Calu3 (cell line): ENCODE measurements at regions not wholly inside any gene's neighbourhood (a gene's known extent, or its start where the extent isn't known, plus 50 kb on each side); places are given as distances from the start of the nearest gene placed in this dataset.
"Not testable (repeated sequence)": the region's sequence is repeated elsewhere in the genome, so short reads cannot be mapped to it uniquely, and the experiment has no call there.

Experiments
- BruUV-seq: library from RNA; stranded (reverse); fragments of 400-500 nt; replicated peaks from 2 replicates; lab custom pipeline; 2021; lab: Mats Ljungman, UMichigan
- CTCF ChIA-PET: fragments of 300-600 bp; sonication (Branson Sonifier 250); formaldehyde crosslinking; loops from one replicate; lab custom pipeline; 2022; ENCODE audit warnings: antibody characterized with exemption; lab: Charles Lee
- DNase-seq: peaks from one replicate; pipeline ENCODE4 v3.0.0; 2022
- H3K27ac Mint-ChIP-seq: one replicate; pipeline ENCODE4 v1.8.0; 2022; ENCODE audit warnings: mixed read lengths; ENCODE audit not compliant: unreplicated experiment
- H3K27me3 Mint-ChIP-seq: one replicate; pipeline ENCODE4 v1.8.0; 2022; ENCODE audit warnings: mixed read lengths; ENCODE audit not compliant: unreplicated experiment
- H3K36me3 Mint-ChIP-seq: one replicate; pipeline ENCODE4 v1.8.0; 2022; ENCODE audit warnings: mild to moderate bottlenecking, moderate library complexity, mixed read lengths; ENCODE audit not compliant: insufficient read depth, unreplicated experiment
- H3K4me1 Mint-ChIP-seq: one replicate; pipeline ENCODE4 v1.8.0; 2022; ENCODE audit warnings: mild to moderate bottlenecking, low read depth, mixed read lengths; ENCODE audit not compliant: unreplicated experiment
- H3K4me3 Mint-ChIP-seq: one replicate; pipeline ENCODE4 v1.8.0; 2022; ENCODE audit warnings: mild to moderate bottlenecking, low read depth, moderate library complexity, mixed read lengths; ENCODE audit not compliant: unreplicated experiment
- H3K9me3 Mint-ChIP-seq: one replicate; pipeline ENCODE4 v1.8.0; 2022; ENCODE audit warnings: low read depth, mixed read lengths; ENCODE audit not compliant: unreplicated experiment
- CTCF ChIP-seq: fragments of 200-600 bp; IDR thresholded peaks from one replicate; pipeline ENCODE4 v1.8.0; 2022; ENCODE audit warnings: antibody characterized with exemption; ENCODE audit not compliant: unreplicated experiment
- intact Hi-C: fragments of 100-400 bp; cut with micrococcal nuclease; formaldehyde crosslinking; loops from one replicate; pipeline ENCODE4 v1.10.0; 2022; ENCODE audit not compliant: unreplicated experiment

DNA sequence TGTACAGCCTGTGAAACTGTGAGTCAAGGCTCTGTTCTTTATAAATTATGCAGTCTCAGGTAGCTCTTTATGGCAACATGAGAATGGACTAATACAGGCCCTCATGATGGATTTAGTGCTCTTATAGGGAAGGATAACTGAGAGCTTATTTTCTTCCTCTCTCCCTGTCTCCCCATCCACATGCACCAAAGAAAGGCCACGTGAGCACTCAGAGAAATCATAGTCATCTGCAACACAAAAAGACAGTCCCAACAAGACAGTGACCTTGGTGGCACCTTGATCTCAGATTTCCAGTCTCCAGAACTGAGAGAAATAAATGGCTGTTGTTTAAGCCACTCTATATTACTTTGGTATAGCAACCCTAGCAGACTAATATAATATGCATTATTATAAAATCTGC is 2133.6 kb upstream of the ACO1 start:
- H3K9me3 Mint-ChIP-seq: no peaks in the 10 kb centered on the region
- TF ChIP-seq CTCF: no peak
- intact Hi-C loops: no loop called here
- H3K36me3 Mint-ChIP-seq: no peaks in the 10 kb centered on the region
- no peak overlapping the region for H3K27ac Mint-ChIP-seq
- H3K4me3 Mint-ChIP-seq: no peak overlapping the region
- no TSS peak for BruUV-seq
- DNase-seq: no peak
- H3K27me3 Mint-ChIP-seq: no peaks in the 10 kb centered on the region
- CTCF ChIA-PET: no interaction called here
- H3K4me1 Mint-ChIP-seq: no peaks in the 10 kb centered on the region

DNA sequence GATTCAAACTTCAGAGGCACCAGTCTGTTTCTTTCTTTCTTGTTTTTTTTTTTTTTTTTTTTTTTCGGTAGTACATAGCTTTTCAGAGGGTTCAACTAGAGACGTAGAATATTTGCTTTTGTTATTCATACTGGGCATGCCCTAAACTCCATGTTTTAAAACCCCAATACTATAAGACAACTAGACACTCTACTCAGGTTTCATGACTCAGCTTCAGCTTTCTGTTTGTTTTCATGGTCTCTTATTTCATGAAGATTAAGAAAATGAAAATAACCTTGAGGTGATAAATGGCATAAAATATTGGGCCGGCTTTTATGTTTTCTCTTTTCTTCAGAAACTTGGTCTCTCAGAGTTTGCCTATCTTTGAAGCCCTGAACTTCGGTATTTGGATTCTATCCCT is 2126.3 kb upstream of the ACO1 start:
- no TSS peak for BruUV-seq
- no peak for TF ChIP-seq CTCF
- CTCF ChIA-PET: interaction anchor here (0.6 to 0.7 kb wide), 3 partner anchors 25 to 464 kb away, joined by 4 to 12 read pairs (median 6); no protein-coding TSS in a partner anchor
- Mint-ChIP-seq H3K27me3 (no peaks in the 10 kb centered on the region), H3K9me3 (peaks cover 4% of the 10 kb centered on the region), H3K4me3 (no peak overlapping the region), H3K36me3 (no peaks in the 10 kb centered on the region), H3K4me1 (no peaks in the 10 kb centered on the region), H3K27ac (no peak overlapping the region)
- intact Hi-C loops: no loop called here
- DNase-seq: no peak

DNA sequence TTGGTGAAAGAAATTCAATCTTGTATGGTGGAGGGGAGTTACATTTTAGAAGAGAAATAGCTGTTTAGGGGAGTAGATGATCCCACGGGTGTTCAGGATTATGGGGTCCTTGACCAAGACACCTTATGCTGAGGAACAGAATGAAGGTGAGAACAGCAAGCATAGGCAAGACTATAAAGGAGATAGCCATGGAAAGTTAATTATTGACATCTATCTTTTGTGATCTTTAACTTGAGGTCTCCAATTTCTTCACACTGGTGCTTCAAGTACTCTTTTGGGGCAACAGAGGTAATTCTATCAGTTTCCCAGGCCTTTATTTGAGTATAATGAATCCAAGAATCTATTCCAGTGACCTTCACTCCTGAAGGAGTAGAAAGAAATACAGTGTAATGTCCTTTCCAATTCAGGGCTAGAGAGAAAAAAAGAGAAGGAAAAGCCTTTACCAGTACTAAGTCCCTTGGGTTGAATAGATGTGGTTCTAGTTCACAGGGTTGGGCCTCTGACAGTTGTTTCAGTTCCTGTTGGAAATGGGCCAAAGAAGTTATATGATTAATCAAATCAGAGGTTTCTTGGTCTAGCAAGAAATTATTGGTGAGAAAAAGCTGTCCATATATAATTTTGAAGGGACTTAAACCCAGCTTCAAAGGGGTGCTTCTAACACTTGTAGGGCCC is 2104.1 kb upstream of the ACO1 start:
- no peak overlapping the region for H3K27ac Mint-ChIP-seq
- intact Hi-C loops: no loop called here
- H3K4me3 Mint-ChIP-seq: no peak overlapping the region
- no peaks in the 10 kb centered on the region for H3K4me1 Mint-ChIP-seq
- no peaks in the 10 kb centered on the region for H3K36me3 Mint-ChIP-seq
- no peaks in the 10 kb centered on the region for H3K27me3 Mint-ChIP-seq
- H3K9me3 Mint-ChIP-seq: peaks cover 6% of the 10 kb centered on the region
- CTCF ChIA-PET: no interaction called here
- TF ChIP-seq CTCF: no peak
- no peak for DNase-seq
- BruUV-seq: no TSS peak

DNA sequence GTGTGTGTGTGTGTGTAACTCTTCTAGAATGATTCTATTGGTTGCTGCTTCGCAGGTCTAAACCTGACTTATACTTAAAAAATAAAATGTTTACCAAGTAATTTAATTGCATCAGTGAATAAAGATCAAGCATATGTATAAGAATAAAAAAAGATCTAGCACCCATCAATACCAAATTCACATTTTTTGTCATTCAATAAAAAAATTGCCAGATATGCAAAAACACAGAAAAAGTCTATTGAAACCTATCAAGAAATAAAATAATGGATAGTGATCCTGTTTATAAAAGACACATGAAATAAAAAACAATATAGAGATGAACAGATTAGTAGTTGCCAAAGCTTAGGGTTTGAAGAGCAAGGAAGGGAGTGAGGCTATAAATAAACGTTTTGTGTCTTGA is 2095.0 kb upstream of the ACO1 start:
- no peak for TF ChIP-seq CTCF
- intact Hi-C loops: no loop called here
- BruUV-seq: no TSS peak
- Mint-ChIP-seq H3K9me3 (no peaks in the 10 kb centered on the region), H3K27ac (no peak overlapping the region), H3K4me1 (no peaks in the 10 kb centered on the region), H3K36me3 (no peaks in the 10 kb centered on the region), H3K27me3 (no peaks in the 10 kb centered on the region), H3K4me3 (no peak overlapping the region)
- DNase-seq: no peak
- CTCF ChIA-PET: no interaction called here

- H3K27ac Mint-ChIP-seq, BruUV-seq, H3K36me3 Mint-ChIP-seq, intact Hi-C loops, H3K9me3 Mint-ChIP-seq, H3K4me1 Mint-ChIP-seq, H3K27me3 Mint-ChIP-seq, DNase-seq, H3K4me3 Mint-ChIP-seq, CTCF ChIA-PET: not testable (repeated sequence)
Measured at GRCh38 chr9:30292026-30292425, 2092.4 kb upstream of the ACO1 start.
